ENCODE measurements at regions not wholly inside any gene's neighbourhood (a gene's known extent, or its start where the extent isn't known, plus 50 kb on each side); places are given as distances from the start of the nearest gene placed in this dataset.

DNA sequence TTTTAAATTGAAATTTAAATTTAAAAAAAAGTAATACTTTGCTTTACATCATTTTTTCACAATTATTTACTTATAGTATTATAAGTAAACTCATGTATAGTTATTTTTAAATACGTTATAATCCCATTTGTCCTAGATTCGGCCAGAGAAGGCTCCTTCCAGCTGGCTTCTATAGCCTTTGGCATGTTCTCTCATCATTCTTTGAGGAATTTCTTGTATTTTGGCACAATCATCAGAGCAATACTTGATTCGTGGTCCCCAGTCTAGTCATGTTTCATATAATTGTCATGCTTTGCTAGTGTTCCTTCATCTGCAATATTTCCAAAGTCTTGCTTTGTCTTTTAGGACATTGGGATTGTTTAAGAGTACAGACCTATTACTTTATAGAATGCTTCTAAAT lies 1037.9 kb upstream of the AGA start:
- TF ChIP-seq, protein P1, sequence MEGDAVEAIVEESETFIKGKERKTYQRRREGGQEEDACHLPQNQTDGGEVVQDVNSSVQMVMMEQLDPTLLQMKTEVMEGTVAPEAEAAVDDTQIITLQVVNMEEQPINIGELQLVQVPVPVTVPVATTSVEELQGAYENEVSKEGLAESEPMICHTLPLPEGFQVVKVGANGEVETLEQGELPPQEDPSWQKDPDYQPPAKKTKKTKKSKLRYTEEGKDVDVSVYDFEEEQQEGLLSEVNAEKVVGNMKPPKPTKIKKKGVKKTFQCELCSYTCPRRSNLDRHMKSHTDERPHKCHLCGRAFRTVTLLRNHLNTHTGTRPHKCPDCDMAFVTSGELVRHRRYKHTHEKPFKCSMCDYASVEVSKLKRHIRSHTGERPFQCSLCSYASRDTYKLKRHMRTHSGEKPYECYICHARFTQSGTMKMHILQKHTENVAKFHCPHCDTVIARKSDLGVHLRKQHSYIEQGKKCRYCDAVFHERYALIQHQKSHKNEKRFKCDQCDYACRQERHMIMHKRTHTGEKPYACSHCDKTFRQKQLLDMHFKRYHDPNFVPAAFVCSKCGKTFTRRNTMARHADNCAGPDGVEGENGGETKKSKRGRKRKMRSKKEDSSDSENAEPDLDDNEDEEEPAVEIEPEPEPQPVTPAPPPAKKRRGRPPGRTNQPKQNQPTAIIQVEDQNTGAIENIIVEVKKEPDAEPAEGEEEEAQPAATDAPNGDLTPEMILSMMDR (IDR thresholded peaks at IDR 0.05; ENCODE audit: borderline replicate concordance, extremely low read depth, low read length, poor library complexity, severe bottlenecking): no peak
- TF ChIP-seq EZH2 (IDR thresholded peaks at IDR 0.05; ENCODE audit: borderline replicate concordance, low read depth, low read length, severe bottlenecking): no peak
